ENCODE measurements at regions not wholly inside any gene's neighbourhood (a gene's known extent, or its start where the extent isn't known, plus 50 kb on each side); places are given as distances from the start of the nearest gene placed in this dataset.

DNA sequence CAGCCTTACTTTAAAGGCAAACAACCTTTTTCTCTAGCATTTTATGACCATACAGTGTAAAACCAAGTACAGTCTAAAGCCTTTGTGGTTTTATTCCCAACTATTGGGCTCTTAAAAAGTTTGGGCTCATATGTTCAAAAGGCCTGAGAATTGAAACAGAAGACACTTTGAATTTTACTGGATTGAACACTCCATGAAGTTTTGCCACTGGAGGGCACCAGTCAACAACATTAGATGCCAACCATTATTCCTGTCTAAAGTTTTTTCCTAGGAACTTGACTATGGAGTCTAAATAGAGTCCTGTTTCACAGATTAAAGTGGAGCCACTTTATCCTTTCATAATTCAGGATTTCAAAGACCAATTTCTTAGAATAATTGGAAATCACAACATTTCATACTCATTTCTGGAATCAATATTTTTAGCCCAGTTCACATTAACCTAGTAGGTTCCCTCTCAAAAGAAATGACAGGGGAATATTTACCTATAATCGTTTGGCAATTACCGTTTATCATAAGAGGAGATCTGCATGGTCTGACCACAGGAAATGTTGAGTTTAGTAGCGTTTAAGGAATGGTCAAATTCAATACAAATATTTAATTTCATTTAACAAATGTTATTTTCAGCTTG is 244.1 kb upstream of the PDZRN3 start:
- no peak overlapping the region for H3K4me3 ChIP-seq (ENCODE audit: severe bottlenecking)
- DNase-seq (ENCODE audit: low spot score) (no peak), ATAC-seq (ENCODE audit: low read depth) (no peak)
- no peaks in the 10 kb centered on the region for H3K4me1 ChIP-seq (ENCODE audit: insufficient read depth, poor library complexity, severe bottlenecking)
- no peaks in the 10 kb centered on the region for H3K9me3 ChIP-seq (ENCODE audit: severe bottlenecking)
- TF ChIP-seq, protein P1, sequence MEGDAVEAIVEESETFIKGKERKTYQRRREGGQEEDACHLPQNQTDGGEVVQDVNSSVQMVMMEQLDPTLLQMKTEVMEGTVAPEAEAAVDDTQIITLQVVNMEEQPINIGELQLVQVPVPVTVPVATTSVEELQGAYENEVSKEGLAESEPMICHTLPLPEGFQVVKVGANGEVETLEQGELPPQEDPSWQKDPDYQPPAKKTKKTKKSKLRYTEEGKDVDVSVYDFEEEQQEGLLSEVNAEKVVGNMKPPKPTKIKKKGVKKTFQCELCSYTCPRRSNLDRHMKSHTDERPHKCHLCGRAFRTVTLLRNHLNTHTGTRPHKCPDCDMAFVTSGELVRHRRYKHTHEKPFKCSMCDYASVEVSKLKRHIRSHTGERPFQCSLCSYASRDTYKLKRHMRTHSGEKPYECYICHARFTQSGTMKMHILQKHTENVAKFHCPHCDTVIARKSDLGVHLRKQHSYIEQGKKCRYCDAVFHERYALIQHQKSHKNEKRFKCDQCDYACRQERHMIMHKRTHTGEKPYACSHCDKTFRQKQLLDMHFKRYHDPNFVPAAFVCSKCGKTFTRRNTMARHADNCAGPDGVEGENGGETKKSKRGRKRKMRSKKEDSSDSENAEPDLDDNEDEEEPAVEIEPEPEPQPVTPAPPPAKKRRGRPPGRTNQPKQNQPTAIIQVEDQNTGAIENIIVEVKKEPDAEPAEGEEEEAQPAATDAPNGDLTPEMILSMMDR (IDR thresholded peaks at IDR 0.05; ENCODE audit: poor library complexity, severe bottlenecking): peak; percentile 69
- no peaks in the 10 kb centered on the region for H3K36me3 ChIP-seq (ENCODE audit: low read depth)
- H3K27me3 ChIP-seq (ENCODE audit: insufficient read depth, poor library complexity, severe bottlenecking): no peaks in the 10 kb centered on the region
- no peak overlapping the region for H3K27ac ChIP-seq (ENCODE audit: poor library complexity, severe bottlenecking)

GRCh38 chr3:73867524-73867923 is 242.8 kb upstream of the PDZRN3 start:
- no peaks in the 10 kb centered on the region for H3K36me3 ChIP-seq (ENCODE audit: low read depth)
- no peaks in the 10 kb centered on the region for H3K4me1 ChIP-seq (ENCODE audit: insufficient read depth, poor library complexity, severe bottlenecking)
- H3K27me3 ChIP-seq (ENCODE audit: insufficient read depth, poor library complexity, severe bottlenecking): no peaks in the 10 kb centered on the region
- TF ChIP-seq, protein P1 (IDR thresholded peaks at IDR 0.05; ENCODE audit: poor library complexity, severe bottlenecking): no peak
- H3K9me3 ChIP-seq (ENCODE audit: severe bottlenecking): no peaks in the 10 kb centered on the region
- ATAC-seq (ENCODE audit: low read depth) (no peak), DNase-seq (ENCODE audit: low spot score) (no peak)
- no peak overlapping the region for H3K27ac ChIP-seq (ENCODE audit: poor library complexity, severe bottlenecking)
- no peak overlapping the region for H3K4me3 ChIP-seq (ENCODE audit: severe bottlenecking)

GRCh38 chr3:73866846-73867245 is 242.1 kb upstream of the PDZRN3 start:
- Histone ChIP-seq H3K36me3 (ENCODE audit: low read depth) (no peaks in the 10 kb centered on the region), H3K4me3 (ENCODE audit: severe bottlenecking) (no peak overlapping the region), H3K4me1 (ENCODE audit: insufficient read depth, poor library complexity, severe bottlenecking) (no peaks in the 10 kb centered on the region), H3K27me3 (ENCODE audit: insufficient read depth, poor library complexity, severe bottlenecking) (no peaks in the 10 kb centered on the region), H3K9me3 (ENCODE audit: severe bottlenecking) (no peaks in the 10 kb centered on the region), H3K27ac (ENCODE audit: poor library complexity, severe bottlenecking) (no peak overlapping the region)
- TF ChIP-seq, protein P1 (IDR thresholded peaks at IDR 0.05; ENCODE audit: poor library complexity, severe bottlenecking): no peak
- ATAC-seq (ENCODE audit: low read depth): no peak
- DNase-seq (ENCODE audit: low spot score): no peak

DNA sequence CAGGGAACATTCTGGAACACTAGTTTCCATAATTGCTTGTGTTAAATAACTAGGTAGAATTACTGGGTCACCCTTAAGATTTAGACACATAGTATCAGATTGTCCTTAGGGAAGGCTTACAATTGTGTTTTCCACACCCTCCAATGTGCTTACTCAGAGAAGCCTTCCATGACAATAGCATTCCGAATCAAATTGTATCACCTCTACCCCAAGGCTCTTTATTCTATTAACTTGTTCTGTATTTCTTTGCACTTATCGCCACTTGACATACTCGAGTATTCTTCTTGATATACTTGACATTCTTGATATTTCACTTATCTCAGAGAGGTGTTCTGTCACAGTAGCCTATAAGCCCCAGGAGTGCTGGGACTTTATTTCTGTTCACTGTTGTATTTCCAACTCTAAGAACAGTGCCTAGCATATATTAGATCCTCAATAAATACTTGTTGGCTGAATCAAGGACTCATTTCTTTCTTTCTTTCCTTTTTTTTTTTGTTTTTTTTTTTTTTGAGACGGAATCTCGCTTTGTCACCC is 238.9 kb upstream of the PDZRN3 start:
- H3K27ac ChIP-seq (ENCODE audit: poor library complexity, severe bottlenecking): no peak overlapping the region
- H3K4me3 ChIP-seq (ENCODE audit: severe bottlenecking): no peak overlapping the region
- no peaks in the 10 kb centered on the region for H3K9me3 ChIP-seq (ENCODE audit: severe bottlenecking)
- TF ChIP-seq, protein P1 (IDR thresholded peaks at IDR 0.05; ENCODE audit: poor library complexity, severe bottlenecking): no peak
- ATAC-seq (ENCODE audit: low read depth) (no peak), DNase-seq (ENCODE audit: low spot score) (no peak)
- no peaks in the 10 kb centered on the region for H3K36me3 ChIP-seq (ENCODE audit: low read depth)
- H3K27me3 ChIP-seq (ENCODE audit: insufficient read depth, poor library complexity, severe bottlenecking): no peaks in the 10 kb centered on the region
- no peaks in the 10 kb centered on the region for H3K4me1 ChIP-seq (ENCODE audit: insufficient read depth, poor library complexity, severe bottlenecking)

GRCh38 chr3:73855813-73856212 is 231.1 kb upstream of the PDZRN3 start:
- H3K9me3 ChIP-seq (ENCODE audit: severe bottlenecking): no peaks in the 10 kb centered on the region
- TF ChIP-seq, protein P1 (IDR thresholded peaks at IDR 0.05; ENCODE audit: poor library complexity, severe bottlenecking): no peak
- no peak for ATAC-seq (ENCODE audit: low read depth)
- DNase-seq (ENCODE audit: low spot score): no peak
- peaks cover 5% of the 10 kb centered on the region for H3K27me3 ChIP-seq (ENCODE audit: insufficient read depth, poor library complexity, severe bottlenecking)
- H3K4me3 ChIP-seq (ENCODE audit: severe bottlenecking): no peak overlapping the region
- H3K27ac ChIP-seq (ENCODE audit: poor library complexity, severe bottlenecking): no peak overlapping the region
- no peaks in the 10 kb centered on the region for H3K4me1 ChIP-seq (ENCODE audit: insufficient read depth, poor library complexity, severe bottlenecking)
- no peaks in the 10 kb centered on the region for H3K36me3 ChIP-seq (ENCODE audit: low read depth)

Measured in RWPE2 (cell line).